ENCODE measurements at regions not wholly inside any gene's neighbourhood (a gene's known extent, or its start where the extent isn't known, plus 50 kb on each side); places are given as distances from the start of the nearest gene placed in this dataset.

DNA sequence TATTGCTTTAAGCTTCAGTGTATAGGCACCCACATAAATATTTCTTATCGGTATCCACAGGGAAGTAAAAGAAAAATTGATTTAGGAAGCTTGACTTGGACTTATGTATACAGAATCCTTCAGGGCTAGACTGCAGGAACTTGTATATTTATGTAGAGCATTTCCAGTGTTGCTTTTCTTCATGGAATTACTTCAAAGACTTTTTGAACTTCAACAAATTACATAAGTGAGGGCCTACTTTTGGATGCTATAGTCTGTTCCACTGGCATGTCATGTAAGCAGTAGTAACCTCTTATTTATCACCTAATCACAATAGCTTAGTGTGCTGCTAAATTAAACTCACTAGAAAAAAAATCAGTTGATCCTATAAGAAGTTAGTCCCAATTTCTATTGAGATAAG lies 557.9 kb upstream of the SLITRK6 start:
- TF ChIP-seq, protein P1, sequence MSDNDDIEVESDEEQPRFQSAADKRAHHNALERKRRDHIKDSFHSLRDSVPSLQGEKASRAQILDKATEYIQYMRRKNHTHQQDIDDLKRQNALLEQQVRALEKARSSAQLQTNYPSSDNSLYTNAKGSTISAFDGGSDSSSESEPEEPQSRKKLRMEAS (IDR thresholded peaks at IDR 0.05) = no peak
- TF ChIP-seq EGR1 (IDR thresholded peaks at IDR 0.05) (no peak), YY1 (IDR thresholded peaks at IDR 0.05; ENCODE audit: low read depth) (no peak), FOXM1 (IDR thresholded peaks at IDR 0.05; ENCODE audit: borderline replicate concordance, low read depth) (no peak), NFIC (IDR thresholded peaks at IDR 0.05) (no peak), ZBTB7A (IDR thresholded peaks at IDR 0.05; ENCODE audit: low read depth) (no peak), EP300 (IDR thresholded peaks at IDR 0.05; ENCODE audit: borderline replicate concordance) (no peak), TAF1 (IDR thresholded peaks at IDR 0.05; ENCODE audit: low read depth) (no peak), CEBPB (IDR thresholded peaks at IDR 0.05) (no peak), TEAD4 (IDR thresholded peaks at IDR 0.05) (no peak), TCF12 (IDR thresholded peaks at IDR 0.05; ENCODE audit: low read depth) (no peak), CREB1 (IDR thresholded peaks at IDR 0.05; ENCODE audit: low read depth) (no peak), RAD21 (IDR thresholded peaks at IDR 0.05; ENCODE audit: low read depth) (no peak)
- TF ChIP-seq, protein P2, sequence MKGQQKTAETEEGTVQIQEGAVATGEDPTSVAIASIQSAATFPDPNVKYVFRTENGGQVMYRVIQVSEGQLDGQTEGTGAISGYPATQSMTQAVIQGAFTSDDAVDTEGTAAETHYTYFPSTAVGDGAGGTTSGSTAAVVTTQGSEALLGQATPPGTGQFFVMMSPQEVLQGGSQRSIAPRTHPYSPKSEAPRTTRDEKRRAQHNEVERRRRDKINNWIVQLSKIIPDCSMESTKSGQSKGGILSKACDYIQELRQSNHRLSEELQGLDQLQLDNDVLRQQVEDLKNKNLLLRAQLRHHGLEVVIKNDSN (IDR thresholded peaks at IDR 0.05) = no peak
- TF ChIP-seq, protein P3, sequence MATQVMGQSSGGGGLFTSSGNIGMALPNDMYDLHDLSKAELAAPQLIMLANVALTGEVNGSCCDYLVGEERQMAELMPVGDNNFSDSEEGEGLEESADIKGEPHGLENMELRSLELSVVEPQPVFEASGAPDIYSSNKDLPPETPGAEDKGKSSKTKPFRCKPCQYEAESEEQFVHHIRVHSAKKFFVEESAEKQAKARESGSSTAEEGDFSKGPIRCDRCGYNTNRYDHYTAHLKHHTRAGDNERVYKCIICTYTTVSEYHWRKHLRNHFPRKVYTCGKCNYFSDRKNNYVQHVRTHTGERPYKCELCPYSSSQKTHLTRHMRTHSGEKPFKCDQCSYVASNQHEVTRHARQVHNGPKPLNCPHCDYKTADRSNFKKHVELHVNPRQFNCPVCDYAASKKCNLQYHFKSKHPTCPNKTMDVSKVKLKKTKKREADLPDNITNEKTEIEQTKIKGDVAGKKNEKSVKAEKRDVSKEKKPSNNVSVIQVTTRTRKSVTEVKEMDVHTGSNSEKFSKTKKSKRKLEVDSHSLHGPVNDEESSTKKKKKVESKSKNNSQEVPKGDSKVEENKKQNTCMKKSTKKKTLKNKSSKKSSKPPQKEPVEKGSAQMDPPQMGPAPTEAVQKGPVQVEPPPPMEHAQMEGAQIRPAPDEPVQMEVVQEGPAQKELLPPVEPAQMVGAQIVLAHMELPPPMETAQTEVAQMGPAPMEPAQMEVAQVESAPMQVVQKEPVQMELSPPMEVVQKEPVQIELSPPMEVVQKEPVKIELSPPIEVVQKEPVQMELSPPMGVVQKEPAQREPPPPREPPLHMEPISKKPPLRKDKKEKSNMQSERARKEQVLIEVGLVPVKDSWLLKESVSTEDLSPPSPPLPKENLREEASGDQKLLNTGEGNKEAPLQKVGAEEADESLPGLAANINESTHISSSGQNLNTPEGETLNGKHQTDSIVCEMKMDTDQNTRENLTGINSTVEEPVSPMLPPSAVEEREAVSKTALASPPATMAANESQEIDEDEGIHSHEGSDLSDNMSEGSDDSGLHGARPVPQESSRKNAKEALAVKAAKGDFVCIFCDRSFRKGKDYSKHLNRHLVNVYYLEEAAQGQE (IDR thresholded peaks at IDR 0.05; ENCODE audit: low read depth) = no peak

DNA sequence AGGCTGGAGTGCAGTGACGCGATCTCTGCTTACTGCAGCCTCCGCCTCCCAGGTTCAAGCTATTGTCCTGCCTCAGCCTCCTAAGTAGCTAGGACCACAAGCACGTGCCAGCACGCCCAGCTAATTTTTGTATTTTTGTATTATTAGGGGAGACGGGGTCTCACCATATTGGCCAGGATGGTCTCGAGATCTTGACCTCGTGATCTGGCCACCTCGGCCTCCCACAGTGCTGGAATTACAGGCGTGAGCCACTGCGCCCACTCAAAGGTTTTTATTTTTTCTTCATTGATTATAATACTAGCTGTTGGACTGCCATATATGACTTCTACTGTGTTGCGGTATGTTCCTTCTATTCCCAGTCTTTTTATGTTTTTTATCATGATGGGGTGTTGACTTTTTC lies 569.7 kb upstream of the SLITRK6 start:
- TF ChIP-seq CEBPB (IDR thresholded peaks at IDR 0.05) (no peak), TEAD4 (IDR thresholded peaks at IDR 0.05) (no peak)

DNA sequence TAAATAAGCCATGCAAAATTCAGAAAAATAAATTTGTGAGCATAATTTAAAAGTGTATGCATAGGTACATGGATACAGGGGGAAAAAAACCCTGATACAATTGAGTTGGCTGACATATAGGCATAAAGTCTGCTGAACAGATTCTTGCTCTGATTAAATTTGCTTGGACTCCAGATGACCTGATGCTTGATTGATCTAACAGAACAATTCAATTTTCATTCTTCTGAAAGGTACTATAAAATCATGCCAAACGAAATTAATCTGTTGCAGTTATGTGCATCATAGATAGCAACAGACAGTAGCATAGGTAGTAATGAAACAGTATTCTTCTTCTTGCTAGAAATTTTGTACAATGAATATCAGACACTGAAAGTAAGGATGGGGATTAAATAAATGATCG lies 578.2 kb upstream of the SLITRK6 start:
- no peak for TF ChIP-seq TAF1 (IDR thresholded peaks at IDR 0.05; ENCODE audit: low read depth)
- no peak for TF ChIP-seq ZBTB7A (IDR thresholded peaks at IDR 0.05; ENCODE audit: low read depth)
- no peak for TF ChIP-seq CREB1 (IDR thresholded peaks at IDR 0.05; ENCODE audit: low read depth)
- TF ChIP-seq NFIC (IDR thresholded peaks at IDR 0.05) = no peak
- no peak for TF ChIP-seq TCF12 (IDR thresholded peaks at IDR 0.05; ENCODE audit: low read depth)
- TF ChIP-seq CEBPB (IDR thresholded peaks at IDR 0.05) = no peak
- TF ChIP-seq EGR1 (IDR thresholded peaks at IDR 0.05) = no peak
- TF ChIP-seq, protein P1 (IDR thresholded peaks at IDR 0.05) = no peak

DNA sequence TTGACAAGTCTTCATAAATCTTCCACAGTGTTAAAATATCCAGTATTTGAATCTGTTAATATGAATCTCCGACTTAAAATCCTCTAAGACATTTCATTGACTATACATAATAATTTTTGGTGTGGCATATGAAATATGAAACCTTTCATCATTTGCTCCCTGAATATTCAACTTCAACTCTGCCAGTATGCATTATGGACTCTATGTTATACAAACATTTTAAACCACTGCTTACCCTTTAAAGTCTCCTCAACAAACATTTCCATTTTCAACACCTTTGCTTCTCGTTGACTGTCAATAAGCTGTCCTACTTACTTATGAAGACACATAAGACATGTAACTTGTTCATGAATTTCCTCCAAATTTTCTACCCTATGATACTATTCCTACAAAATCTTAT lies 579.4 kb upstream of the SLITRK6 start:
- TF ChIP-seq, protein P2 (IDR thresholded peaks at IDR 0.05) = no peak
- TF ChIP-seq TAF1 (IDR thresholded peaks at IDR 0.05; ENCODE audit: low read depth) (no peak), YY1 (IDR thresholded peaks at IDR 0.05; ENCODE audit: low read depth) (no peak), EP300 (IDR thresholded peaks at IDR 0.05; ENCODE audit: borderline replicate concordance) (no peak), FOXM1 (IDR thresholded peaks at IDR 0.05; ENCODE audit: borderline replicate concordance, low read depth) (no peak), CREB1 (IDR thresholded peaks at IDR 0.05; ENCODE audit: low read depth) (no peak), TEAD4 (IDR thresholded peaks at IDR 0.05) (no peak), TCF12 (IDR thresholded peaks at IDR 0.05; ENCODE audit: low read depth) (no peak), ZBTB7A (IDR thresholded peaks at IDR 0.05; ENCODE audit: low read depth) (no peak), EGR1 (IDR thresholded peaks at IDR 0.05) (no peak), RAD21 (IDR thresholded peaks at IDR 0.05; ENCODE audit: low read depth) (no peak)
- TF ChIP-seq, protein P1 (IDR thresholded peaks at IDR 0.05) = no peak
- TF ChIP-seq, protein P3 (IDR thresholded peaks at IDR 0.05; ENCODE audit: low read depth) = no peak

DNA sequence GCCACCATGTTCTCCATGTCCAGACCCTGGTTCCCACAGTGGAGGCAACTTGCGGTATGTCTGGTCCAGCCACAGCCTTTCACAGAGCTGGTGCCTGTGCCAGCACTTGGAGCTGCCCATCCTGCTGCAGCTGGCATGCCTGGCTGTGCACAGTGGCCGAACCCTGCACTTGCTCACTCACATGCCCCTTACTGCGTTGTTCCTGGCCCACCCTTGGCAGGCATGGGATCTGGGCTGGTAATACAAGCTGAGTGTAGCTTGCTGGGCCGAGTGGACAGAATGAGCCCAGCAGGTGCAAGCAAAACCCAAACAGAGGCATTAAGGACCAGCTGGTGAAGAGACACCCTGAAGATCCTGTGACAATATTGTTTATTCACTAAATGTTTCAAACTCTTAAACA lies 583.9 kb upstream of the SLITRK6 start:
- TF ChIP-seq, protein P2 (IDR thresholded peaks at IDR 0.05) = no peak
- TF ChIP-seq YY1 (IDR thresholded peaks at IDR 0.05; ENCODE audit: low read depth) (no peak), TCF12 (IDR thresholded peaks at IDR 0.05; ENCODE audit: low read depth) (no peak), EP300 (IDR thresholded peaks at IDR 0.05; ENCODE audit: borderline replicate concordance) (no peak), NFIC (IDR thresholded peaks at IDR 0.05) (no peak), ZBTB7A (IDR thresholded peaks at IDR 0.05; ENCODE audit: low read depth) (no peak), TAF1 (IDR thresholded peaks at IDR 0.05; ENCODE audit: low read depth) (no peak), CREB1 (IDR thresholded peaks at IDR 0.05; ENCODE audit: low read depth) (no peak), EGR1 (IDR thresholded peaks at IDR 0.05) (no peak), FOXM1 (IDR thresholded peaks at IDR 0.05; ENCODE audit: borderline replicate concordance, low read depth) (no peak), RAD21 (IDR thresholded peaks at IDR 0.05; ENCODE audit: low read depth) (no peak), TEAD4 (IDR thresholded peaks at IDR 0.05) (no peak), CEBPB (IDR thresholded peaks at IDR 0.05) (no peak)
- TF ChIP-seq, protein P3 (IDR thresholded peaks at IDR 0.05; ENCODE audit: low read depth) = no peak
- TF ChIP-seq, protein P1 (IDR thresholded peaks at IDR 0.05) = no peak

All from Ishikawa (cell line).